Retina (tissue), 1 donor: ENCODE measurements at regions not wholly inside any gene's neighbourhood (a gene's known extent, or its start where the extent isn't known, plus 50 kb on each side); places are given as distances from the start of the nearest gene placed in this dataset.

Source experiments
- DNase-seq: peaks from one replicate; pipeline ENCODE4 v3.0.0-alpha.2; 2016

GRCh38 chr6:109226353-109226752 is 131.0 kb downstream of the CEP57L1 start:
- no peak for DNase-seq

- no peak for DNase-seq
Observed at GRCh38 chr6:109225946-109226345, 130.6 kb downstream of the CEP57L1 start.

- DNase-seq, result no peak
Observed at GRCh38 chr6:109224994-109225393, 129.7 kb downstream of the CEP57L1 start.

GRCh38 chr6:109224107-109224875 is 129.0 kb downstream of the CEP57L1 start:
- DNase-seq, result no peak

GRCh38 chr6:109222848-109223247 is 127.5 kb downstream of the CEP57L1 start:
- no peak for DNase-seq

- no peak for DNase-seq
Observed at GRCh38 chr6:109221543-109222195, 126.4 kb downstream of the CEP57L1 start.
